Prostate gland (tissue), 2 donors: ENCODE measurements at regions not wholly inside any gene's neighbourhood (a gene's known extent, or its start where the extent isn't known, plus 50 kb on each side); places are given as distances from the start of the nearest gene placed in this dataset.

Experiments used
- DNase-seq: peaks from one replicate; pipeline ENCODE4 v3.0.0-alpha.2; 2019; ENCODE audit warnings: low spot score
- H3K27ac ChIP-seq, 2 donors: fragments of 200-600 bp; sonication (generic); 2 replicates each; pipeline ENCODE4 v1.5.1; 2017 to 2019
- H3K27me3 ChIP-seq: fragments of 200-600 bp; sonication (generic); replicated peaks from 2 replicates; pipeline ENCODE4 v1.5.1; 2019; ENCODE audit not compliant: insufficient read depth
- H3K36me3 ChIP-seq, 2 donors: fragments of 200-600 bp; sonication (generic); 1 replicate in 1 of 2; 2 replicates in 1 of 2; pipeline versions ENCODE4 v1.5.1 to v1.8.1; 2017 to 2019
- H3K4me1 ChIP-seq: fragments of 200-600 bp; sonication (generic); replicated peaks from 2 replicates; pipeline ENCODE4 v1.5.1; 2019
- H3K4me3 ChIP-seq, 2 donors: fragments of 200-600 bp; sonication (generic); 2 replicates each; pipeline ENCODE4 v1.5.1; 2017 to 2019
- H3K9me3 ChIP-seq: fragments of 200-600 bp; sonication (generic); 2 replicates; pipeline ENCODE4 v1.5.1; 2017
- CTCF ChIP-seq, 4 experiments: fragments of 200-600 bp in 2 of 4; fragments of 450-650 bp in 2 of 4; sonication (generic) in 2 of 4; IDR thresholded peaks; 1 replicate in 3 of 4; 2 replicates in 1 of 4; pipeline ENCODE4 v1.5.1; 2016 to 2019; ENCODE audit warnings: antibody characterized with exemption in 4 of 4, mild to moderate bottlenecking in 2 of 4, moderate library complexity in 2 of 4
- POLR2A ChIP-seq: fragments of 450-650 bp; IDR thresholded peaks from one replicate; pipeline ENCODE4 v1.6.1; 2016; ENCODE audit warnings: antibody characterized with exemption, mild to moderate bottlenecking
- POLR2AphosphoS5 ChIP-seq: sonication (generic); formaldehyde crosslinking; IDR thresholded peaks from one replicate; pipeline ENCODE4 v1.6.1; 2017; ENCODE audit warnings: antibody characterized with exemption
- WGBS: methylation state at CpG from one replicate; pipeline ENCODE4 v1.1.5; 2018; 5-methylcytosine and 5-hydroxymethylcytosine counted together
- intact Hi-C: fragments of 100-400 bp; cut with DNase I; formaldehyde crosslinking; loops from one replicate; pipeline ENCODE4 v1.14.2; 2022

GRCh38 chr22:34116126-34116525 is 195.8 kb upstream of the LARGE1 start:
- TF ChIP-seq POLR2A (no peak), CTCF (IDR thresholded peaks at IDR 0.05) (no peak), POLR2AphosphoS5 (no peak)
- intact Hi-C loops = loop anchor here (10.0 kb wide), 1 partner anchor 591 kb away; no protein-coding TSS in a partner anchor
- Histone ChIP-seq H3K4me1 (no peaks in the 10 kb centered on the region), H3K36me3 (no peaks in the 10 kb centered on the region), H3K27ac (no peak overlapping the region), H3K9me3 (no peaks in the 10 kb centered on the region), H3K27me3 (no peaks in the 10 kb centered on the region), H3K4me3 (no peak overlapping the region)
- no peak for DNase-seq

GRCh38 chr22:34122042-34122441 is 201.8 kb upstream of the LARGE1 start:
- Histone ChIP-seq H3K27ac (no peak overlapping the region), H3K9me3 (no peaks in the 10 kb centered on the region), H3K36me3 (no peaks in the 10 kb centered on the region), H3K4me1 (no peaks in the 10 kb centered on the region), H3K4me3 (no peak overlapping the region), H3K27me3 (no peaks in the 10 kb centered on the region)
- 63% methylated on average over 1 of the region's 1 CpG for WGBS
- DNase-seq = no peak
- TF ChIP-seq POLR2A (no peak), POLR2AphosphoS5 (no peak), CTCF (IDR thresholded peaks at IDR 0.05) (no peak)
- intact Hi-C loops = no loop called here

GRCh38 chr22:34129691-34130486 is 209.6 kb upstream of the LARGE1 start:
- no peaks in the 10 kb centered on the region for H3K4me1 ChIP-seq
- H3K27me3 ChIP-seq = no peaks in the 10 kb centered on the region
- H3K36me3 ChIP-seq = no peaks in the 10 kb centered on the region
- WGBS = 39% methylated on average over 4 of the region's 4 CpGs
- TF ChIP-seq CTCF (IDR thresholded peaks at IDR 0.05) = no peak
- TF ChIP-seq POLR2AphosphoS5 = no peak
- no peak for TF ChIP-seq POLR2A
- no peaks in the 10 kb centered on the region for H3K9me3 ChIP-seq
- DNase-seq = no peak
- no peak overlapping the region for H3K27ac ChIP-seq
- H3K4me3 ChIP-seq = no peak overlapping the region
- intact Hi-C loops = no loop called here

- H3K36me3 ChIP-seq = no peaks in the 10 kb centered on the region
- H3K4me1 ChIP-seq = no peaks in the 10 kb centered on the region
- no peak overlapping the region for H3K4me3 ChIP-seq
- WGBS = 84% methylated on average over 7 of the region's 7 CpGs
- no peaks in the 10 kb centered on the region for H3K27me3 ChIP-seq
- H3K27ac ChIP-seq = no peak overlapping the region
- no peak for TF ChIP-seq POLR2AphosphoS5
- TF ChIP-seq POLR2A = no peak
- TF ChIP-seq CTCF (IDR thresholded peaks at IDR 0.05) = no peak
- H3K9me3 ChIP-seq = no peaks in the 10 kb centered on the region
- intact Hi-C loops = no loop called here
- no peak for DNase-seq
Measured at GRCh38 chr22:34135749-34136148, 215.5 kb upstream of the LARGE1 start.

GRCh38 chr22:34150023-34150422 is 229.7 kb upstream of the LARGE1 start:
- H3K36me3 ChIP-seq = no peaks in the 10 kb centered on the region
- no peak for DNase-seq
- no peak overlapping the region for H3K4me3 ChIP-seq
- TF ChIP-seq POLR2A (no peak), CTCF (IDR thresholded peaks at IDR 0.05) (no peak), POLR2AphosphoS5 (no peak)
- H3K9me3 ChIP-seq = no peaks in the 10 kb centered on the region
- no peak overlapping the region for H3K27ac ChIP-seq
- H3K27me3 ChIP-seq = no peaks in the 10 kb centered on the region
- intact Hi-C loops = no loop called here
- H3K4me1 ChIP-seq = no peaks in the 10 kb centered on the region
